ENCODE measurements at regions not wholly inside any gene's neighbourhood (a gene's known extent, or its start where the extent isn't known, plus 50 kb on each side); places are given as distances from the start of the nearest gene placed in this dataset.

DNA sequence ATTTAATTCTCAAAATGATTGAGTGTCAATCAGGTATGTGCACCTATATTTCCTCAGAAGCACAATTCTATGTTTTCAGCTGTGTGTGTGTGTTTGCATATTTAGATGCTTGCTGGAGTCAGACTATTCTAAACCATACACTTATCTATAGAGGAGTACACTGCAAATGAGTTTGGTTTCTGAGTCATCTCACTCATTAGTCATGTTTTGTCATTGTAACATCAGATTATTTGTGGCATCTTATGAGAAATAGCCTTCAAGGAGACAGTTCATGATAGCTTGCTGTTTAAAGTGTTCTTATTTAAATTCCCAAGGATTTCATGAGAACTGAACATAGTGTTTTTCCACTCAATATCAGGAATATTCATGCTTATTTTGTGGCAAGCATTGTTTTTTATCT is 535.1 kb downstream of the NLGN4Y start:
- H3K4me3 ChIP-seq (ENCODE audit: low read length): no peak overlapping the region
- H3K27me3 ChIP-seq (ENCODE audit: control insufficient read depth, insufficient read depth, low read length): no peaks in the 10 kb centered on the region
- H3K36me3 ChIP-seq (ENCODE audit: control insufficient read depth, insufficient read depth, low read length): no peaks in the 10 kb centered on the region
- no peaks in the 10 kb centered on the region for H3K9me3 ChIP-seq (ENCODE audit: control insufficient read depth, low read depth, low read length)
- DNase-seq: no peak
- H3K27ac ChIP-seq (ENCODE audit: low read length): no peak overlapping the region
- H3K4me1 ChIP-seq (ENCODE audit: control insufficient read depth, insufficient read depth, low read length): no peaks in the 10 kb centered on the region

DNA sequence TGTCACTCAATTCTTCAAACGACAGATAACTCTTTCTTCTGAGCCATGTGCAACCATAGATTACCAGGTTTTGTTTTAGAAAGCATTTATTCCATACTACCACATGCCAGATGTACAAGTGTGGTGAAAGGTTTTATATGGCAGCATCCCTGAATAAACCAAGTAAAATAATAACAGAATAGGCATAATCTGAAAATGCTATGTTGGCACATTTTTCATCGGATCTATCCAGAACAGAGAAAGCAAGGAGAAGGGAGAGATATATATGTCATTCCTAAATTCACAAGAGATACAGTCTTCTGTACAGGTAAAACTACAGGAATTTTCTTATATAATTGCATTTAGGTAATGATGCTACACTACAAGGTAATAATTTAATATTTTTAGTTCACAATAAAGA is 547.8 kb downstream of the NLGN4Y start:
- DNase-seq: no peak
- 100% methylated on average over 1 of the region's 2 CpGs for WGBS (ENCODE audit: insufficient coverage, low lambda C conversion rate)
- H3K36me3 ChIP-seq (ENCODE audit: control insufficient read depth, insufficient read depth, low read length): no peaks in the 10 kb centered on the region
- H3K27me3 ChIP-seq (ENCODE audit: control insufficient read depth, insufficient read depth, low read length): no peaks in the 10 kb centered on the region
- no peak overlapping the region for H3K27ac ChIP-seq (ENCODE audit: low read length)
- no peaks in the 10 kb centered on the region for H3K9me3 ChIP-seq (ENCODE audit: control insufficient read depth, low read depth, low read length)
- H3K4me1 ChIP-seq (ENCODE audit: control insufficient read depth, insufficient read depth, low read length): no peaks in the 10 kb centered on the region
- H3K4me3 ChIP-seq (ENCODE audit: low read length): no peak overlapping the region

DNA sequence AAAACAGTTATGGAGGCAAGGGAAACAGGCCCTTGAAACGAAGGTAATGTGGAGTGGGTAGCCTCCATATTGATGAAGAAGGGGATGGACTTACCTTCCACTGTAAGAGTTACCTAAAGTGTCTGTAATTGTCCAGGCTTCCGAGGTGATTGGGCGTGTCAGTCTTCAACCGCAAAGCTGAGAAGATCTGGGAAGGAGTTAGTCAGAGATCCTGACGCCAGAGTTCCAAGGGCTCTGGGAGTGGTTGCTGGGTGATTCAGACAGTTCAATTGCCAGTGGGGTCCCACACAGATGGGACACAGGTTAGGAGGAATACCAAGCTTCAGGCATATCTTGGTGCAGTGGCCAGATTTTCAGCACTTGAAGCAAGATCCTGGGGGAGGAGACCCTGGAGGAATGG is 577.0 kb downstream of the NLGN4Y start:
- no peak overlapping the region for H3K4me3 ChIP-seq (ENCODE audit: low read length)
- H3K36me3 ChIP-seq (ENCODE audit: control insufficient read depth, insufficient read depth, low read length): no peaks in the 10 kb centered on the region
- H3K9me3 ChIP-seq (ENCODE audit: control insufficient read depth, low read depth, low read length): no peaks in the 10 kb centered on the region
- WGBS (ENCODE audit: insufficient coverage, low lambda C conversion rate): no CpG with 5 or more reads among the region's 5 CpGs
- no peak overlapping the region for H3K27ac ChIP-seq (ENCODE audit: low read length)
- H3K4me1 ChIP-seq (ENCODE audit: control insufficient read depth, insufficient read depth, low read length): no peaks in the 10 kb centered on the region
- DNase-seq: peak in 1 of 2 donors; percentile 1
- H3K27me3 ChIP-seq (ENCODE audit: control insufficient read depth, insufficient read depth, low read length): no peaks in the 10 kb centered on the region

All from large intestine (tissue), 3 donors.